GM23248 (cell line): ENCODE measurements at regions not wholly inside any gene's neighbourhood (a gene's known extent, or its start where the extent isn't known, plus 50 kb on each side); places are given as distances from the start of the nearest gene placed in this dataset.

Experiments
- DNase-seq: peaks from one replicate; pipeline ENCODE4 v3.0.0-alpha.2; 2015
- H2AFZ ChIP-seq: fragments of 200-600 bp; sonication (generic); 2 replicates; pipeline ENCODE4 v1.6.1; 2016; ENCODE audit warnings: antibody characterized with exemption
- H3F3A ChIP-seq: fragments of 200-600 bp; sonication (generic); 2 replicates; pipeline ENCODE4 v1.6.1; 2016; ENCODE audit warnings: mild to moderate bottlenecking, antibody characterized with exemption, mixed run types; ENCODE audit not compliant: insufficient read depth
- H3K27ac ChIP-seq: fragments of 200-600 bp; sonication (generic); 2 replicates; pipeline ENCODE4 v1.5.1; 2016; ENCODE audit warnings: mild to moderate bottlenecking
- H3K27me3 ChIP-seq: fragments of 200-600 bp; sonication (generic); replicated peaks from 2 replicates; pipeline ENCODE4 v1.6.1; 2016; ENCODE audit warnings: mild to moderate bottlenecking; ENCODE audit not compliant: insufficient read depth
- H3K36me3 ChIP-seq: fragments of 200-600 bp; sonication (generic); 2 replicates; pipeline ENCODE4 v1.6.1; 2016; ENCODE audit warnings: low read depth, mild to moderate bottlenecking
- H3K4me1 ChIP-seq: fragments of 200-600 bp; sonication (generic); 2 replicates; pipeline ENCODE4 v1.6.1; 2016; ENCODE audit warnings: mild to moderate bottlenecking; ENCODE audit not compliant: insufficient read depth
- H3K4me2 ChIP-seq: fragments of 200-600 bp; sonication (generic); one replicate; pipeline ENCODE4 v1.6.1; 2016; ENCODE audit warnings: mild to moderate bottlenecking; ENCODE audit not compliant: unreplicated experiment
- H3K4me3 ChIP-seq: fragments of 200-600 bp; sonication (generic); 2 replicates; pipeline ENCODE4 v1.5.1; 2016; ENCODE audit warnings: mild to moderate bottlenecking
- H3K79me2 ChIP-seq: fragments of 200-600 bp; sonication (generic); 2 replicates; pipeline ENCODE4 v1.6.1; 2016; ENCODE audit warnings: mild to moderate bottlenecking; ENCODE audit not compliant: insufficient read depth
- H3K9ac ChIP-seq: fragments of 200-600 bp; sonication (generic); 2 replicates; pipeline ENCODE4 v1.6.1; 2016; ENCODE audit warnings: mild to moderate bottlenecking
- H3K9me2 ChIP-seq: fragments of 200-600 bp; sonication (generic); 2 replicates; pipeline ENCODE4 v1.6.1; 2016; ENCODE audit warnings: mixed run types, mild to moderate bottlenecking, moderate library complexity; ENCODE audit not compliant: insufficient read depth
- H3K9me3 ChIP-seq: fragments of 200-600 bp; sonication (generic); one replicate; pipeline ENCODE4 v1.6.1; 2017; ENCODE audit warnings: low read depth
- H4K20me1 ChIP-seq: fragments of 200-600 bp; sonication (generic); 2 replicates; pipeline ENCODE4 v1.6.0; 2016; ENCODE audit not compliant: insufficient read depth
- EZH2 ChIP-seq: fragments of 200-600 bp; sonication (generic); IDR thresholded peaks from 2 replicates; pipeline ENCODE4 v1.6.1; 2018; ENCODE audit warnings: antibody characterized with exemption, mild to moderate bottlenecking; ENCODE audit not compliant: insufficient read depth, poor library complexity, severe bottlenecking
- EZH2phosphoT487 ChIP-seq: fragments of 200-600 bp; sonication (generic); IDR thresholded peaks from 2 replicates; pipeline ENCODE4 v1.6.1; 2018; ENCODE audit warnings: antibody characterized with exemption, moderate library complexity, mild to moderate bottlenecking, low read depth; ENCODE audit not compliant: insufficient read depth
- WGBS, 2 experiments: methylation state at CpG; one replicate each; pipeline ENCODE4 v1.1.6; 2015 to 2017; ENCODE audit warnings: low lambda C conversion rate in 2 of 2, low coverage in 1 of 2; ENCODE audit errors: missing lambda C conversion rate in 2 of 2; 5-methylcytosine and 5-hydroxymethylcytosine counted together
- in situ Hi-C: fragments of 300-500 bp; cut with MboI; formaldehyde crosslinking; loops from 2 replicates; pipeline ENCODE4 v1.15.0; 2020

DNA sequence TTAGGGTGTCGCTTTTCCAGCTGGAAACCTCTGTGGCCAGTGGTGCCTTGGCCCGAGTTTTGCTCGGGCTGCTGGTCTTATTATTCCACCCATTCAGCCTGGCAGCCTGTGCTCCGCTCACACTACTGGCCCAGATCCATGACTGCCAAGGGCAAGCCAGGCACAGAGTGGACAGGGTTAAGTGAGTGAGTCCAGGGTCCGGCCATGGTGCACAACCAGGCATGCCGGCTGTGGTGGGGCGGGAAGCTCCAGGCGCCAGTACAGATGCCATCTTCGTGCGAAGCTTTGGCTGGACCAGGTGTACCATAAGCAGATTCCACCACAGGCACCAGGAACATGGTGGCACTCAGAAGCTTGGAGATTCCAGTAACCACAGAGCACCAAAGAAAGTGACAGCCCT lies 580.2 kb upstream of the FAM174A start:
- Histone ChIP-seq H3K4me1 (no peaks in the 10 kb centered on the region), H3K9me3 (no peaks in the 10 kb centered on the region), H2AFZ (no peak overlapping the region), H3K4me2 (no peak overlapping the region), H3K79me2 (no peaks in the 10 kb centered on the region), H3K36me3 (no peaks in the 10 kb centered on the region), H4K20me1 (no peaks in the 10 kb centered on the region), H3K4me3 (no peak overlapping the region), H3K9ac (no peak overlapping the region), H3F3A (no peaks in the 10 kb centered on the region), H3K27me3 (no peaks in the 10 kb centered on the region), H3K27ac (no peak overlapping the region), H3K9me2 (no peaks in the 10 kb centered on the region)
- in situ Hi-C loops: no loop called here
- WGBS, 2 experiments: 50 to 57% methylated on average over 10 of the region's 10 CpGs
- DNase-seq: no peak
- TF ChIP-seq EZH2 (no peak), EZH2phosphoT487 (no peak)

DNA sequence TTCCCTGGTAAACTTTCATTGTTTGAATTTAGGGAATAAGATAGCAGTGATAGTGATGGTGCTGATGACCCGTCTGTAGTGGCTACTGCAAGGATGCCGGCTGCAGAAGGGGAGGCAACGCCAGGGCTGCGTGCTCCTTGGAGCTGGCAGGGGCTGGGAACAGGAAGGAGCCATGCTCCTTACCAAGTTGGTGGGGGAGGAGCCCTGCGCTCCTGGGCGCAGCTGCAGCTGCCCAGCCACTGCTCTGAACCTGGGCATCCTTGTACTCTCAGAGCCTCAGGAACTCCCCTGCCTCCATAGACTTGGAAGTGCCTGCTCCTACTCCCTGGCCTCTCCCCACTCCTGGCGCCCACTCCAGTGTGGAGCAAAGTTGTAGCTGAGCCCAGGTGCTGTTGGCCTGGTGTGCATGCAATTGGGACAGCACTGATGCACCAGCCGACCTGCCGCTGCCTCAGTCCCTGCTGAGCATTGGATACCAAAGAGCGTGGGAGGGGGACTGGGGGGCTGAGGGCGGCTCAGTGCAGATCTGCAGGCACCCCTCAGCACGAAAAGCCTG lies 585.1 kb upstream of the FAM174A start:
- Histone ChIP-seq H3K9ac (no peak overlapping the region), H3K4me1 (no peaks in the 10 kb centered on the region), H4K20me1 (no peaks in the 10 kb centered on the region), H3K79me2 (no peaks in the 10 kb centered on the region), H3F3A (no peaks in the 10 kb centered on the region), H3K27me3 (no peaks in the 10 kb centered on the region), H3K4me2 (no peak overlapping the region), H3K9me2 (no peaks in the 10 kb centered on the region), H3K36me3 (no peaks in the 10 kb centered on the region), H3K9me3 (no peaks in the 10 kb centered on the region), H3K27ac (no peak overlapping the region), H3K4me3 (no peak overlapping the region), H2AFZ (no peak overlapping the region)
- in situ Hi-C loops: no loop called here
- DNase-seq: no peak
- TF ChIP-seq EZH2 (no peak), EZH2phosphoT487 (no peak)
- 31 to 41% methylated on average over 10 to 12 of the region's 12 CpGs for WGBS, 2 experiments

DNA sequence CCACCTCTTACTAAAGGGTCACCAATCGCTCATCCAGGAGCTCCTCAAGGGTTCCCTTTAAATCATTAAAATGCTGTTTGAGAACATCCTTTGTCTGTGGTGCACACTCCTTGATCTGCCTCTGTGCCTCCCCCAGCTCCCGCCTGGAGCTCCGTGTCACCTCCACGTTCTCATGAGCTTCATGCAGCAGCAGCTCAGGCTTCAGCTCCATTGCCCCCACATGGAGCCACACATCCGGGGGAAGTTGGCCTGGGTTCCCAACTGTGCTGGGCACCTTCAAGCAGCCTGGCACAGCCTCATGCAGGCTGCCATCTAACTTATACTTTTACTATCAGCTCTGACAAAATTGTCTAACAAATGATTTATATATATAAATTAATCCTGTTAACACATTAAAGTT lies 585.8 kb upstream of the FAM174A start:
- no peaks in the 10 kb centered on the region for H3K79me2 ChIP-seq
- DNase-seq: no peak
- no peak overlapping the region for H3K9ac ChIP-seq
- TF ChIP-seq EZH2phosphoT487: no peak
- TF ChIP-seq EZH2: no peak
- H3K9me2 ChIP-seq: no peaks in the 10 kb centered on the region
- H3K27me3 ChIP-seq: no peaks in the 10 kb centered on the region
- H3K36me3 ChIP-seq: no peaks in the 10 kb centered on the region
- no peak overlapping the region for H3K27ac ChIP-seq
- no peaks in the 10 kb centered on the region for H3F3A ChIP-seq
- in situ Hi-C loops: no loop called here
- H2AFZ ChIP-seq: no peak overlapping the region
- no peaks in the 10 kb centered on the region for H3K9me3 ChIP-seq
- no peak overlapping the region for H3K4me3 ChIP-seq
- no peak overlapping the region for H3K4me2 ChIP-seq
- WGBS, 2 experiments: 31 to 33% methylated on average over 5 of the region's 5 CpGs
- no peaks in the 10 kb centered on the region for H4K20me1 ChIP-seq
- no peaks in the 10 kb centered on the region for H3K4me1 ChIP-seq

DNA sequence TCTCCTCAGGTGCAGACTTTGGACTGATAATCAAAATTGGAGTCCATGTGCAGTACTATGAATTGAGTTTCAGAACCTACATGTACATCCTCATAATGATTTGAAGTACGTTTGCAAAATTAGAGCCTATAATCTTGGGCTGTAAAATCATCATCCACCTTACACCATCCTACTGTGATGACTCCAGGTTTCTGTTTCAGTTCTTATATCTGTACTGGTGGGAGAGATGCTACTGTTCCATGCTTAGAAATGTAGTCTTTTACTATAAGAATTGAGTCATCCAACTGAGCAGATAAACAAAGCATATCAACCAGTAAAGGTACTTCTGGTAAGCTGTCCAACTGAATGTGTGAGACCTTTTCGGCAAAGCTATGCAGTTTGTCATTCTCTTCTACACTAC lies 586.3 kb upstream of the FAM174A start:
- Histone ChIP-seq H3K9me2 (no peaks in the 10 kb centered on the region), H3K9me3 (no peaks in the 10 kb centered on the region), H3K79me2 (no peaks in the 10 kb centered on the region), H3K4me1 (no peaks in the 10 kb centered on the region), H3K36me3 (no peaks in the 10 kb centered on the region), H4K20me1 (no peaks in the 10 kb centered on the region), H3K27me3 (no peaks in the 10 kb centered on the region), H3K27ac (no peak overlapping the region), H2AFZ (no peak overlapping the region), H3F3A (no peaks in the 10 kb centered on the region), H3K9ac (no peak overlapping the region), H3K4me2 (no peak overlapping the region), H3K4me3 (no peak overlapping the region)
- DNase-seq: no peak
- no peak for TF ChIP-seq EZH2
- no peak for TF ChIP-seq EZH2phosphoT487
- 27 to 34% methylated on average over 2 of the region's 2 CpGs for WGBS, 2 experiments
- in situ Hi-C loops: no loop called here
